Endothelial cell of umbilical vein (primary cell): ENCODE measurements at regions not wholly inside any gene's neighbourhood (a gene's known extent, or its start where the extent isn't known, plus 50 kb on each side); places are given as distances from the start of the nearest gene placed in this dataset.

ENCODE experiments used
- BruUV-seq: library from RNA; stranded (reverse); fragments of 400-500 nt; replicated peaks from 2 replicates; lab custom pipeline; 2021; lab: Mats Ljungman, UMichigan
- CTCF ChIA-PET: fragments of 300-600, 350-600 bp; sonication (Branson Sonifier 250); formaldehyde crosslinking; loops from one replicate; lab custom pipeline; 2021; ENCODE audit warnings: antibody characterized with exemption, inconsistent platforms; lab: Charles Lee
- POLR2A ChIA-PET: fragments of 300-600, 350-600 bp; sonication (Branson Sonifier 250); formaldehyde crosslinking; loops from one replicate; lab custom pipeline; 2021; ENCODE audit warnings: antibody characterized with exemption, inconsistent platforms; lab: Charles Lee
- DNase-seq: peaks from one replicate; pipeline ENCODE4 v3.0.0-alpha.2; 2011; ENCODE audit warnings: low read depth, low spot score
- FAIRE-seq: peaks from 2 replicates; lab custom pipeline; 2011; peaks lifted over from hg19 to GRCh38; lab: Jason Lieb, UNC
- H2AFZ ChIP-seq: 2 replicates; pipeline ENCODE4 v1.6.0; 2012; ENCODE audit warnings: low read depth, low read length, control low read depth, inconsistent platforms
- H3K27ac ChIP-seq: 2 replicates; pipeline ENCODE4 v1.5.1; 2011; ENCODE audit warnings: low read depth, mild to moderate bottlenecking, control low read depth, low read length, moderate library complexity; ENCODE audit not compliant: insufficient read depth
- H3K27me3 ChIP-seq, 2 experiments: 2 replicates each; pipeline versions ENCODE4 v1.6.0 to v1.6.1; 2011; ENCODE audit warnings: low read length in 2 of 2, mixed read lengths in 1 of 2; ENCODE audit not compliant: control insufficient read depth in 2 of 2, insufficient read depth in 2 of 2
- H3K36me3 ChIP-seq, 2 experiments: 2 replicates in 1 of 2; 3 replicates in 1 of 2; pipeline ENCODE4 v1.5.1; 2011; ENCODE audit warnings: low read length in 2 of 2, mild to moderate bottlenecking in 1 of 2, moderate library complexity in 1 of 2; ENCODE audit not compliant: control insufficient read depth in 2 of 2, insufficient read depth in 2 of 2; ENCODE audit errors: extremely low read depth in 1 of 2
- H3K4me1 ChIP-seq: 3 replicates; pipeline ENCODE4 v1.5.1; 2011; ENCODE audit warnings: mild to moderate bottlenecking, low read length; ENCODE audit not compliant: control insufficient read depth, insufficient read depth; ENCODE audit errors: extremely low read depth
- H3K4me2 ChIP-seq: 2 replicates; pipeline ENCODE4 v1.6.1; 2011; ENCODE audit warnings: low read length, control low read depth, mixed read lengths; ENCODE audit not compliant: insufficient read depth
- H3K4me3 ChIP-seq, 3 experiments: fragments of 200-600 bp in 1 of 3; sonication (generic), shearing (Covaris generic) in 1 of 3; replicated peaks in 1 of 3; 2 replicates each; pipeline ENCODE4 v1.5.1; 2011 to 2016; ENCODE audit warnings: control low read depth in 3 of 3, low read length in 3 of 3, mild to moderate bottlenecking in 2 of 3, inconsistent platforms in 1 of 3, low read depth in 1 of 3, moderate library complexity in 1 of 3; ENCODE audit not compliant: insufficient read depth in 1 of 3
- H3K79me2 ChIP-seq: 2 replicates; pipeline ENCODE4 v1.6.0; 2012; ENCODE audit warnings: low read length, inconsistent platforms; ENCODE audit not compliant: control insufficient read depth, insufficient read depth
- H3K9ac ChIP-seq: replicated peaks from 2 replicates; pipeline ENCODE3; 2011; ENCODE audit warnings: low read length, control low read depth; ENCODE audit not compliant: insufficient read depth; ENCODE audit errors: extremely low read depth
- H3K9me1 ChIP-seq: replicated peaks from 3 replicates; pipeline ENCODE4 v1.6.0; 2011; ENCODE audit warnings: mild to moderate bottlenecking, low read length; ENCODE audit not compliant: control insufficient read depth, insufficient read depth; ENCODE audit errors: extremely low read depth
- H3K9me3 ChIP-seq: replicated peaks from 2 replicates; pipeline ENCODE4 v1.5.1; 2012; ENCODE audit warnings: low read length, inconsistent platforms; ENCODE audit not compliant: control insufficient read depth, insufficient read depth
- H4K20me1 ChIP-seq: replicated peaks from 2 replicates; pipeline ENCODE3; 2011; ENCODE audit warnings: mild to moderate bottlenecking, low read length; ENCODE audit not compliant: control insufficient read depth, insufficient read depth; ENCODE audit errors: extremely low read depth
- CTCF ChIP-seq, 2 donors: IDR thresholded peaks; 1 replicate in 1 of 2; 2 replicates in 1 of 2; pipeline ENCODE4 v1.5.1; 2011; ENCODE audit warnings: low read length in 2 of 2, mild to moderate bottlenecking in 2 of 2, moderate library complexity in 2 of 2, control low read depth in 1 of 2, inconsistent platforms in 1 of 2, low read depth in 1 of 2; ENCODE audit not compliant: insufficient read depth in 1 of 2; ENCODE audit errors: extremely low read depth in 1 of 2
- EZH2 ChIP-seq: IDR thresholded peaks from 2 replicates; pipeline ENCODE4 v1.6.1; 2012; ENCODE audit warnings: borderline replicate concordance, low read depth, mild to moderate bottlenecking, moderate library complexity, low read length, inconsistent platforms; ENCODE audit not compliant: severe bottlenecking
- FOS ChIP-seq: IDR thresholded peaks from 2 replicates; pipeline ENCODE4 v1.6.1; 2011; ENCODE audit warnings: mild to moderate bottlenecking, low read length, moderate library complexity, borderline replicate concordance; ENCODE audit not compliant: insufficient read depth
- GATA2 ChIP-seq: IDR thresholded peaks from 2 replicates; pipeline ENCODE4 v1.7.0; 2011; ENCODE audit warnings: low read depth, mild to moderate bottlenecking, moderate library complexity, mixed read lengths, low read length; ENCODE audit not compliant: insufficient read length, insufficient read depth
- JUN ChIP-seq: IDR thresholded peaks from 2 replicates; pipeline ENCODE4 v1.6.1; 2011; ENCODE audit warnings: borderline replicate concordance, low read depth; ENCODE audit not compliant: insufficient read length, insufficient read depth
- MAX ChIP-seq: IDR thresholded peaks from 2 replicates; pipeline ENCODE4 v1.6.1; 2011; ENCODE audit not compliant: insufficient read depth, insufficient read length
- MYC ChIP-seq: IDR thresholded peaks from one replicate; pipeline ENCODE4 v1.6.1; 2011; ENCODE audit warnings: mild to moderate bottlenecking, low read depth, low read length
- POLR2A ChIP-seq: IDR thresholded peaks from 2 replicates; pipeline ENCODE4 v1.6.1; 2012; ENCODE audit warnings: low read depth, mild to moderate bottlenecking, control low read depth, low read length
- POLR2AphosphoS5 ChIP-seq: IDR thresholded peaks from 2 replicates; pipeline ENCODE4 v1.6.1; 2012; ENCODE audit warnings: low read depth, mild to moderate bottlenecking, control low read depth, low read length, moderate library complexity; ENCODE audit not compliant: insufficient read depth
- dilution Hi-C: fragments of 300-500 bp; cut with MboI; formaldehyde crosslinking; loops from one replicate; pipeline ENCODE4 v1.15.0; 2019; ENCODE audit warnings: low sequenced_read_pairs; ENCODE audit not compliant: extremely low pct_ligation_motif_present
- intact Hi-C: fragments of 100-400 bp; cut with micrococcal nuclease; formaldehyde crosslinking; loops from one replicate; pipeline ENCODE4 v1.10.0; 2022

- Histone ChIP-seq H3K9me1 (no peaks in the 10 kb centered on the region), H3K79me2 (no peaks in the 10 kb centered on the region), H3K36me3 (no peaks in the 10 kb centered on the region), H3K4me1 (no peaks in the 10 kb centered on the region), H3K4me3 (no peak overlapping the region), H3K4me2 (no peak overlapping the region), H3K9ac (no peak overlapping the region), H3K27ac (no peak overlapping the region), H3K27me3 (peaks cover 9 to 18% of the 10 kb centered on the region in 2 experiments), H2AFZ (no peak overlapping the region), H4K20me1 (no peaks in the 10 kb centered on the region), H3K9me3 (no peaks in the 10 kb centered on the region)
- ChIA-PET CTCF (interaction anchor here (1.1 kb wide), 2 partner anchors 9 to 329 kb away, joined by 3 read pairs; no protein-coding TSS in a partner anchor), POLR2A (no interaction called here)
- intact Hi-C loops = no loop called here
- dilution Hi-C loops = no loop called here
- DNase-seq = no peak
- TF ChIP-seq POLR2A (no peak), JUN (no peak), FOS (no peak), EZH2 (no peak), CTCF (IDR thresholded peaks at IDR 0.05; ENCODE audit: extremely low read depth in 1 of 2, insufficient read depth in 1 of 2, low read depth in 1 of 2, low read length in 2 of 2) (no peak), MYC (no peak), POLR2AphosphoS5 (no peak), GATA2 (no peak), MAX (no peak)
- no TSS peak for BruUV-seq
- FAIRE-seq = no peak
Measured at GRCh38 chr6:11473008-11473740, 64.4 kb upstream of the TMEM170B start.
